GM12875 (cell line): ENCODE measurements at regions not wholly inside any gene's neighbourhood (a gene's known extent, or its start where the extent isn't known, plus 50 kb on each side); places are given as distances from the start of the nearest gene placed in this dataset.

Experiments used
- H3K4me3 ChIP-seq: one replicate; pipeline ENCODE4 v1.5.1; 2011; ENCODE audit warnings: low read depth, low read length, control low read depth
- TF ChIP-seq, protein P1 (sequence below): IDR thresholded peaks from 2 replicates; pipeline ENCODE4 v1.5.1; 2011; ENCODE audit warnings: low read depth, mild to moderate bottlenecking, control low read depth, inconsistent platforms, low read length, moderate library complexity, borderline replicate concordance; ENCODE audit not compliant: insufficient read depth

DNA sequence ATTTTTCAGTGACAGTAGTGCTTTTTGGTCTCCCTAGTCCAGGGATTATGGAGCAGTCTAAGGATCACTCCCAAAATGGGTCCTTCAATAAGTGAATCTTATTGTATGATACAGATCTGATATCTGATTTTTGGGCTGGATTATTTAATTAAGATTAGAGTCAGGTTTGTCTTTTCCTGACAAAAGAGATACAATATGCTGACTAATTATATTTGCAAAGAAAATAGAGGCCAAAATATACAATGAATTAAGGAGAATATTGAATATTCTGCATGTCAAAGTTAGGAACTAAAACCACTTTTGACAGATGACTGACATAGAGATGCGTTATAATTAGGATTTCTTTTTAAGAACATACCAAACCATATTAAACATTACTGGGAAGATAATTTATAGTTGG lies 175.2 kb downstream of the FOXG1 start:
- TF ChIP-seq, protein P1, sequence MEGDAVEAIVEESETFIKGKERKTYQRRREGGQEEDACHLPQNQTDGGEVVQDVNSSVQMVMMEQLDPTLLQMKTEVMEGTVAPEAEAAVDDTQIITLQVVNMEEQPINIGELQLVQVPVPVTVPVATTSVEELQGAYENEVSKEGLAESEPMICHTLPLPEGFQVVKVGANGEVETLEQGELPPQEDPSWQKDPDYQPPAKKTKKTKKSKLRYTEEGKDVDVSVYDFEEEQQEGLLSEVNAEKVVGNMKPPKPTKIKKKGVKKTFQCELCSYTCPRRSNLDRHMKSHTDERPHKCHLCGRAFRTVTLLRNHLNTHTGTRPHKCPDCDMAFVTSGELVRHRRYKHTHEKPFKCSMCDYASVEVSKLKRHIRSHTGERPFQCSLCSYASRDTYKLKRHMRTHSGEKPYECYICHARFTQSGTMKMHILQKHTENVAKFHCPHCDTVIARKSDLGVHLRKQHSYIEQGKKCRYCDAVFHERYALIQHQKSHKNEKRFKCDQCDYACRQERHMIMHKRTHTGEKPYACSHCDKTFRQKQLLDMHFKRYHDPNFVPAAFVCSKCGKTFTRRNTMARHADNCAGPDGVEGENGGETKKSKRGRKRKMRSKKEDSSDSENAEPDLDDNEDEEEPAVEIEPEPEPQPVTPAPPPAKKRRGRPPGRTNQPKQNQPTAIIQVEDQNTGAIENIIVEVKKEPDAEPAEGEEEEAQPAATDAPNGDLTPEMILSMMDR = no peak

DNA sequence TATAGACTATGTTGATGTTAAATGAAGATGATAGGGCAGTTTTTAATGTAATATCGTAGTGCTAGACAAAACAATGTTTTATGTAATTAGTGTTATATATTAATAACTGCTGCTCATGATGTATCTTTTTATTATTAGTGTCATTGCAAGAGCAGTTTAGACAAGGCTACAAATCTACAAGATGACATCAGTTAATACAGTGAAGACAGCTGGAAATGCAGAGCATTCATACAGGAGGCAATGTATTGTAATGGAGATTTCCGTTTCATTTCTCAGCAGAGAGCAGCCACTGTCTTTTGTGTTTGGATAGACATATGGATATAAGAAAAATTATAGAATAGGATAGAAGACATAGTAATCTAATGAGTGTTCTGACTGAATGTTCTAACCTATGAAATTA lies 178.0 kb downstream of the FOXG1 start:
- TF ChIP-seq, protein P1 = no peak
- H3K4me3 ChIP-seq = no peak overlapping the region

More for the DNA sequence above, 175.2 kb downstream of the FOXG1 start:
- H3K4me3 ChIP-seq = no peak overlapping the region

DNA sequence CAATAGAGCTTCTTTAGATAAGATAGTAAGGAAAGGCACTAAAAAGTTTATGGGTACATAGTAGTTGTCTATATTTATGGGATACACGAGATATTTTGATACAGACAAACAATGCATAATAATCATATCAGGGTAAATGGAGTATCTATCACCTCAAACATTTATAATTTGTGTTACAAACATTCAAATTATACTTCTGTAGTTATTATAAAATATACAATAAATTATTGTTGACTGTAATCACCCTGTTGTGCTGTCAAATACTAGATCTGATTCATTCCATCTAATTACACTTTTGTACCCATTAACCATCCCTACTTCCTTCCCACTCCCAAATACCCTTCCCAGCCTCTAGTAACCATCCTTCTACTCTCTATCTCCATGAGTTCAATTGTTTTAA lies 179.7 kb downstream of the FOXG1 start:
- TF ChIP-seq, protein P1 = no peak
- H3K4me3 ChIP-seq = no peak overlapping the region

DNA sequence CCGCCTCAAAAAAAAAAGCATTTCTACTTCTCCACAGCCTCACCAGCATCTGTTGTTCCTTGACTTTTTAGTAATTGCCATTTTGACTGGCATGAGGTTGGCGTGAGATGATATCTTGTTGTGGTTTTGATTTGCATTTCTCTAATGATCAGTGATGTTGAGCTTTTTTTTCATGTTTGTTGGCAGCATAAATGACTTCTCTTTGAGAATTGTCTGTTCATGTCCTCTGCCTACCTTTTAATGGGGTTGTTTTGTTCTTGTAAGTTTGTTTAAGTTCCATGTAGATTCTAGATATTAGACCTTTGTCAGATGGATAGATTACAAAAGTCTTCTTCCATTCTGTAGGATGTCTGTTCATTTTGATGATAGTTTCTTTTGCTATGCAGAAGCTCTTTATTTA lies 182.9 kb downstream of the FOXG1 start:
- H3K4me3 ChIP-seq = no peak overlapping the region
- TF ChIP-seq, protein P1 = no peak

DNA sequence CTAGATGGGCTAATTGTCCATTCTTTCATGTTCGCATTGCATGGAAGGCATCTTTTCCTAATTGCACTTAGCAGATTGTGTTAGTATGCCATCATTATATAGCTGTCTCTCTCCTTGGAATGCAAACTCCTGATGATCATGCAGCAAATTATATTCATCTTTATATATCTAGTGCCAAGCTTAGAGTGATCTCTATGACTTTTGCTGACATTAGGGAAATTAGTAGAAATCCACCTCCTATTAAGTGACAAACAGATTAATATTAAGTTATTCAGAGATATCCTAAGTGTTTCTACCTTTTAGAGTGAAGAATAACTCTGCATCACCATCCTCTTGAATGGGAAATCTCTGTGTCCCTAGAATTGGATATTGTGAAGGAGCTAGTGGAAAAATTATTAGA lies 185.6 kb downstream of the FOXG1 start:
- H3K4me3 ChIP-seq = no peak overlapping the region
- TF ChIP-seq, protein P1 = no peak

DNA sequence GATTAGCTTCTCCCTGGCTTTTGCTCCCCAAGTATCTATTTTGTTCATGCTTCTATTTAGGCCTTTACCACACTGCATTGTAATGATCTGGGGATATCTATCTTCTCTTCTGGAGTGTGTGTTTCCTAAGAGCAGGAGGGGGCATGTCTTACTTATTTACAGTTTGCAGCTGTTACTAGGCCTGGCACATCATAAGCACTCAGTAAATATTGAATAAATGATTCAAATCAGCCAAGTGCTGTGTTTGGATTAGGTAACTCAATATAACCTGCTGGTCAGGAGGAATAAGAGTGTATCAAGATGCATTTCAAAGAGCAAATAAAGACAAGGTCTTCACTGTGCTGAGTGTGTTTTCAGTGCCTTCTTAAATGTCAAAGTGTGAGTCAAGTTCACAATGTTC lies 186.1 kb downstream of the FOXG1 start:
- TF ChIP-seq, protein P1 = no peak
- H3K4me3 ChIP-seq = no peak overlapping the region

DNA sequence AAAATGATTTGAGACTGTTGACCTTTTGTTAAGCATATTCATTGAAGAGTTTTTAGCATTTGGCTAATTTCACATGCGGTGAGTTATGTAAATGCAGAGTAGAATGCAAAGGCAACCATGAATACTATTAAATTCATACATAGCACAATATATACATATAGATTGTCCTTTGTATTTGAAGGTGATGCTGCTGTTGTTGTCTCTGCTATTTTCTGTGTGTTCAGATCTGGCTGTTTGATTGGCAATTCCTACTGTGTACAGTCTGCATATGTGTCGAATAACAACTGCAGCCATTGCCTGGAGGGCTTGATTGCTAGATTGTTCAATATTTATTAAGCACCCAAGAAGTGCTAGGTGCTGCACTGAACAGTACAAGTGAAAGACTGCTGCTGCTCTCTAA lies 187.4 kb downstream of the FOXG1 start:
- TF ChIP-seq, protein P1 = no peak
- H3K4me3 ChIP-seq = no peak overlapping the region
